ENCODE measurements at regions not wholly inside any gene's neighbourhood (a gene's known extent, or its start where the extent isn't known, plus 50 kb on each side); places are given as distances from the start of the nearest gene placed in this dataset.
"Not testable (repeated sequence)": the region's sequence is repeated elsewhere in the genome, so short reads cannot be mapped to it uniquely, and the experiment has no call there.

- Histone ChIP-seq H2AFZ (no peak overlapping the region), H3K9me3 (ENCODE audit: control insufficient read depth, low read length) (no peaks in the 10 kb centered on the region), H3K4me1 (no peaks in the 10 kb centered on the region), H3K27ac (no peak overlapping the region), H3K9ac (no peak overlapping the region), H3K79me2 (no peaks in the 10 kb centered on the region), H3K4me2 (ENCODE audit: low read length) (no peak overlapping the region), H3K27me3 (ENCODE audit: control insufficient read depth, insufficient read depth, low read length) (no peaks in the 10 kb centered on the region), H3K4me3 (ENCODE audit: low read depth, low read length) (no peak overlapping the region), H3K36me3 (ENCODE audit: control insufficient read depth, insufficient read depth, low read length) (no peaks in the 10 kb centered on the region)
- no peak for TF ChIP-seq CTCF (IDR thresholded peaks at IDR 0.05)
Observed at GRCh38 chr11:112694245-112694644, 267.0 kb upstream of the NCAM1 start.

DNA sequence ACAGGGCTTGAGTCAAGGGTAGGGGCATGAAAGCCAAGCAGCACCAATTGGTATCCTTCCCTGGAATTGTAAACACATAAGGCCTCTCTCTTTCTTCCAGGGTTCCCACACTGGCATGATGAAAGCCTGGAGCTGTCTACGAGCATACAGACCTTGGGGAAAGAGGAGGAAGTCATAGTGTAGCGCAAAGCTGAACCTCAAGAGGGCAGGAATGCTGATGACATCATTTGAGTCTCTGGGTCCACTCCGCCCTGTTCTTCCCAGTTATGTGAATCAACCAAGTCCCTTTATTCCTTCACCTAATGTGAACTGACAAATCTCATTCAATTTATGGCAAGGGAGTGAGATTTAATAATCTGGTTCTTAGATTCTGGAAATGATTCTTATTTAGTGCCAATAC, 266.4 kb upstream of the NCAM1 start:
- Histone ChIP-seq H3K79me2 (no peaks in the 10 kb centered on the region), H3K9ac (no peak overlapping the region), H3K4me1 (no peaks in the 10 kb centered on the region), H3K4me2 (ENCODE audit: low read length) (no peak overlapping the region), H2AFZ (no peak overlapping the region), H3K9me3 (ENCODE audit: control insufficient read depth, low read length) (no peaks in the 10 kb centered on the region), H3K36me3 (ENCODE audit: control insufficient read depth, insufficient read depth, low read length) (no peaks in the 10 kb centered on the region), H3K4me3 (ENCODE audit: low read depth, low read length) (no peak overlapping the region), H3K27me3 (ENCODE audit: control insufficient read depth, insufficient read depth, low read length) (no peaks in the 10 kb centered on the region), H3K27ac (no peak overlapping the region)
- TF ChIP-seq CTCF (IDR thresholded peaks at IDR 0.05), result no peak

DNA sequence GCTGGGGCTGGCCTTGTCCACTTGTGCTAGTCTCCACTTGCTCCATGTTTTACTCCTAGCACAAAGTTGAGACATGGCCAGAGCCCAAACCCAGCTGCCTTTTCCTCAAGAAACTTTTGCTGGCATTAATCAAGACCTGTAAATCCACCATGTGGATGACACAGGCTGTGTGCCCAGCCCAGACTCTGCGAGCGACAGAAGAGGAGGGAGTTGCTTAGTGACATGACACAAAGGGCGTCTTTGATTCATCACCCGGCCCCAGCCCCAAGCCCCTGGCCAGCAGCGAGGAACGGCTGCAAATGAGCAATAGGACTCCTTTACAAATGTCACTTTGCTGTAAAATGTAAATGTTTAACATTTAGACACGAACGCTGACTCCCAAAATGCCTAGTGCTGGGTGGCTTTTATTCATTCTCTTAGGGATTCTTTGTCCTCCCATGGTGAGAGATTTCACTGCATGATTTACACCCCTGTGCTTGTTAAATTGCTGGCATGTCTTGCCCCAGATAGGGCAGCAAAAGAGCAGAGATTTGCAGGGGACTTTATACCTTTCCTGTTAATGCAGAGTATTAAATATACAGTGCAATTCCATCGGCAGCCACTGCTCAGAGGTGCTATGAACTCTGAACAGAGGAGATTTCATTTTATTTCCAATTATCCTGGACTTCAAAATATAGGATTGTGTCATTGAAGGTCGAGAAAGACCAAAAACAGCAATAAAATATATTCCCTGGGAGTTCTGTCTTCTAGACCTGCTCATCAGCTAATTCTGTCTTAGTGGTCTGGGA, 263.6 kb upstream of the NCAM1 start:
- no peaks in the 10 kb centered on the region for H3K27me3 ChIP-seq (ENCODE audit: control insufficient read depth, insufficient read depth, low read length)
- H3K27ac ChIP-seq, result no peak overlapping the region
- no peak overlapping the region for H2AFZ ChIP-seq
- H3K9me3 ChIP-seq (ENCODE audit: control insufficient read depth, low read length), result no peaks in the 10 kb centered on the region
- H3K36me3 ChIP-seq (ENCODE audit: control insufficient read depth, insufficient read depth, low read length), result no peaks in the 10 kb centered on the region
- no peaks in the 10 kb centered on the region for H3K79me2 ChIP-seq
- H3K4me1 ChIP-seq, result no peaks in the 10 kb centered on the region
- TF ChIP-seq CTCF (IDR thresholded peaks at IDR 0.05), result no peak
- H3K4me3 ChIP-seq (ENCODE audit: low read depth, low read length), result no peak overlapping the region
- H3K4me2 ChIP-seq (ENCODE audit: low read length), result no peak overlapping the region
- no peak overlapping the region for H3K9ac ChIP-seq

DNA sequence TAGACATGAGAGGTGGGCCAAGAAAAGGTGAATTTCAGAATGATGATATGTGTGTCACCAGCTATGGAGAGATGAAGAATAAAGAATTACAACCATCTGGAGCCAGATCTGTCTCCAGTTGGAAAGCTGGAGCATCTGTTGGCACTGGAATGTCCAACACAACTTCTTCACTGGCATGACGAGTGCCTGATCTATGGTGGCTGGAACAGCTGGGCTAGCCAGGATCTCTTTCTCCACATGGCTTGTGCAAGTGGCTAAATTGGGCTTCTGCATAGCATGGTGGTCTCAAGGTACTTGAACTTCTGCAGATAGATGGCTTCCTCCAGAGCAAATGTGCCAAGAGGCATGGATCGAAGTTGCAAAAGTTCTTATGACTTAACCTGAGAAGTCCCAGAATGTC, 256.1 kb upstream of the NCAM1 start:
- TF ChIP-seq CTCF (IDR thresholded peaks at IDR 0.05), result no peak

DNA sequence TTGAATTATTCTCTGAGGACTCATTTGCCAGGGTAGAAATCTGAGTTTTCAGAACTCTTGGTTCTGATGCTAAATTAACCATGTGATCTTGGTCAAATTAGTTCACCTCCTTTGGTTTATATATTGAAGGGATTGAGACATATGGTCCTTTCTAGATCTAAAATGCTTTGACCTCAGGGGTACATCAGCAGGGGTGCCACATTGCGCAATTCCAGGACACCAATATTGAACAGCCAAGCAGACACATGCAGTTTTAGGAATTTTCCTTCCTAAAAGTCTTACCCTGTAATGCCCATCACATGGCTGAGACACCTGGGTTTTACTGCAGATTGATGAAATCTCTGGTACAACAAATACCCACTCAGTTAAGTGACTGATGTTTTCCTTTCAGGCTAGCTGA, 254.4 kb upstream of the NCAM1 start:
- H3K4me2 ChIP-seq (ENCODE audit: low read length), result no peak overlapping the region
- H3K4me3 ChIP-seq (ENCODE audit: low read depth, low read length), result no peak overlapping the region
- no peaks in the 10 kb centered on the region for H3K4me1 ChIP-seq
- TF ChIP-seq CTCF (IDR thresholded peaks at IDR 0.05), result no peak
- H3K27me3 ChIP-seq (ENCODE audit: control insufficient read depth, insufficient read depth, low read length), result no peaks in the 10 kb centered on the region
- no peaks in the 10 kb centered on the region for H3K79me2 ChIP-seq
- H2AFZ ChIP-seq, result no peak overlapping the region
- H3K36me3 ChIP-seq (ENCODE audit: control insufficient read depth, insufficient read depth, low read length), result no peaks in the 10 kb centered on the region
- H3K9me3 ChIP-seq (ENCODE audit: control insufficient read depth, low read length), result no peaks in the 10 kb centered on the region
- H3K27ac ChIP-seq, result no peak overlapping the region
- H3K9ac ChIP-seq, result no peak overlapping the region

More for the DNA sequence above, 256.1 kb upstream of the NCAM1 start:
- Histone ChIP-seq H3K79me2 (no peaks in the 10 kb centered on the region), H3K4me1 (no peaks in the 10 kb centered on the region), H3K4me3 (ENCODE audit: low read depth, low read length) (no peak overlapping the region), H3K27me3 (ENCODE audit: control insufficient read depth, insufficient read depth, low read length) (no peaks in the 10 kb centered on the region), H3K36me3 (ENCODE audit: control insufficient read depth, insufficient read depth, low read length) (no peaks in the 10 kb centered on the region), H2AFZ (no peak overlapping the region), H3K9me3 (ENCODE audit: control insufficient read depth, low read length) (no peaks in the 10 kb centered on the region), H3K4me2 (ENCODE audit: low read length) (no peak overlapping the region), H3K9ac (no peak overlapping the region), H3K27ac (no peak overlapping the region)

DNA sequence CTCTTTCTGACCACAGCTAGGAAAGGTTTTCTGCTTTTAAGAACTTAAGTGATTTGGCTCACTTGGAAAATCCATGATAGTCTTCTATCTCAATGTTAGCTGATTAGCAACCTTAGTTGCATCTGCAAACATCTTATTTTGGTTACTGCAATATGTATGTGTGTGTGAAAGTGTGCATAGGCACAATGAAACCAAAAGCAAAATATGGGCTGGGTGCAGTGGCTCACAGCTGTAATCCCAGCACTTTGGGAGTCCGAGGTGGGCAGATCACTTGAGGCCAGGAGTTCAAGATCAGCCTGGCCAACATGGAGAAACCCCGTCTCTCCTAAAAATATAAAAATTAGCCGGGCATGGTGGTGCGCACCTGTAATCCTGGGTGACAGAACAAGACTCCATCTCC, 246.9 kb upstream of the NCAM1 start:
- not testable (repeated sequence) for H3K9me3 ChIP-seq (ENCODE audit: control insufficient read depth, low read length); H3K4me3 ChIP-seq (ENCODE audit: low read depth, low read length); H3K27me3 ChIP-seq (ENCODE audit: control insufficient read depth, insufficient read depth, low read length); H3K9ac ChIP-seq; H2AFZ ChIP-seq; H3K4me1 ChIP-seq; H3K27ac ChIP-seq; H3K79me2 ChIP-seq; H3K4me2 ChIP-seq (ENCODE audit: low read length); H3K36me3 ChIP-seq (ENCODE audit: control insufficient read depth, insufficient read depth, low read length)
